Transverse colon (tissue), 4 donors: ENCODE measurements at regions not wholly inside any gene's neighbourhood (a gene's known extent, or its start where the extent isn't known, plus 50 kb on each side); places are given as distances from the start of the nearest gene placed in this dataset.

Experiments
- DNase-seq: peaks from one replicate; pipeline ENCODE4 v3.0.0-alpha.2; 2019
- H3K27ac ChIP-seq, 4 donors: fragments of 200-600 bp; sonication (generic); 2 replicates each; pipeline ENCODE4 v1.5.1; 2016 to 2018; ENCODE audit warnings: inconsistent platforms in 4 of 4
- H3K27me3 ChIP-seq: fragments of 200-600 bp; sonication (generic); 2 replicates; pipeline ENCODE4 v1.5.1; 2017; ENCODE audit warnings: inconsistent platforms
- H3K36me3 ChIP-seq, 4 donors: fragments of 200-600 bp; sonication (generic); 2 replicates each; pipeline ENCODE4 v1.5.1; 2017 to 2019; ENCODE audit warnings: inconsistent platforms in 4 of 4
- H3K4me1 ChIP-seq, 4 donors: fragments of 200-600 bp; sonication (generic); 2 replicates each; pipeline ENCODE4 v1.5.1; 2017 to 2020; ENCODE audit warnings: inconsistent platforms in 4 of 4
- H3K4me3 ChIP-seq, 4 donors: fragments of 200-600 bp; sonication (generic); 1 replicate in 1 of 4; 2 replicates in 3 of 4; pipeline versions ENCODE4 v1.5.1 to v1.6.1; 2017 to 2019; ENCODE audit warnings: inconsistent platforms in 4 of 4
- H3K9me3 ChIP-seq, 2 donors: fragments of 200-600 bp; sonication (generic); 2 replicates each; pipeline ENCODE4 v1.5.1; 2017 to 2019; ENCODE audit warnings: inconsistent platforms in 2 of 2
- EP300 ChIP-seq: sonication (generic); formaldehyde crosslinking; IDR thresholded peaks from one replicate; pipeline ENCODE4 v1.6.1; 2017; ENCODE audit warnings: antibody characterized with exemption, low read depth
- POLR2A ChIP-seq: fragments of 450-650 bp; IDR thresholded peaks from one replicate; pipeline ENCODE4 v1.6.1; 2016; ENCODE audit warnings: antibody characterized with exemption, mild to moderate bottlenecking, moderate library complexity
- POLR2AphosphoS5 ChIP-seq, 3 donors: sonication (generic); formaldehyde crosslinking; IDR thresholded peaks; one replicate each; pipeline ENCODE4 v1.6.1; 2016; ENCODE audit warnings: antibody characterized with exemption in 3 of 3
- WGBS, 2 donors: methylation state at CpG; one replicate each; pipeline ENCODE4 v1.1.5; 2018; ENCODE audit warnings: low coverage in 1 of 2; 5-methylcytosine and 5-hydroxymethylcytosine counted together
- in situ Hi-C, 4 donors: fragments of 200-750 bp; cut with MboI; loops; one replicate each; pipeline versions ENCODE4 v1.15.0 to v1.15.1; 2017; ENCODE audit warnings: low sequenced_read_pairs in 3 of 4, low pct_ligation_motif_present in 1 of 4, low pct_unique_long_range_greater_than_20kb in 1 of 4
- intact Hi-C: fragments of 100-400 bp; cut with DNase I; formaldehyde crosslinking; loops from one replicate; pipeline ENCODE4 v1.15.1; 2023; ENCODE audit warnings: low total_unique reads
- TF ChIP-seq, protein P1 (sequence below), 5 experiments: fragments of 200-600 bp in 3 of 5; fragments of 450-650 bp in 2 of 5; sonication (generic) in 3 of 5; IDR thresholded peaks; 1 replicate in 2 of 5; 2 replicates in 3 of 5; pipeline ENCODE4 v1.5.1; 2016 to 2017; ENCODE audit warnings: antibody characterized with exemption in 5 of 5, inconsistent platforms in 3 of 5, mild to moderate bottlenecking in 2 of 5, moderate library complexity in 1 of 5

DNA sequence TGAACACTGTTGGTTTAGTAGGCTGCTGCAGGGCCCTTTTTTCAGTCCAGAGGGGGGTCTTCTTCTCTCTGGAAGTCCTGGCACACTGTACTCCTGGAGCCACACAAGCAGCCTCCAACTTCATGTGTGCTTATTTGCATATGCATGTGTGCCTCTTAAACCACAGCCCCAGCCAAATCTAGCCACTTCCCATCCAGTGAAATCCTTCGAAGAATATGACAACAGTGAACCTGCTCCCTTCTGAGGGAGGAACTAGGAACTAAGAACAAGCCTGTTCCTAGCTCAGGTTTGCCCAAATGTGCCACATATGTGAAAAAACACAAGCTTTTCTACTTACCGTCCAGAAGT lies 348.5 kb downstream of the FOXO1 start:
- 72 to 80% methylated on average over 2 of the region's 2 CpGs for WGBS, 2 donors
- Histone ChIP-seq H3K27me3 (no peaks in the 10 kb centered on the region), H3K4me1 (no peaks in the 10 kb centered on the region), H3K4me3 (no peak overlapping the region), H3K36me3 (no peaks in the 10 kb centered on the region), H3K9me3 (no peaks in the 10 kb centered on the region), H3K27ac (no peak overlapping the region)
- DNase-seq = no peak
- TF ChIP-seq EP300 (no peak), POLR2AphosphoS5 (IDR thresholded peaks at IDR 0.05) (no peak), POLR2A (no peak)
- TF ChIP-seq, protein P1, sequence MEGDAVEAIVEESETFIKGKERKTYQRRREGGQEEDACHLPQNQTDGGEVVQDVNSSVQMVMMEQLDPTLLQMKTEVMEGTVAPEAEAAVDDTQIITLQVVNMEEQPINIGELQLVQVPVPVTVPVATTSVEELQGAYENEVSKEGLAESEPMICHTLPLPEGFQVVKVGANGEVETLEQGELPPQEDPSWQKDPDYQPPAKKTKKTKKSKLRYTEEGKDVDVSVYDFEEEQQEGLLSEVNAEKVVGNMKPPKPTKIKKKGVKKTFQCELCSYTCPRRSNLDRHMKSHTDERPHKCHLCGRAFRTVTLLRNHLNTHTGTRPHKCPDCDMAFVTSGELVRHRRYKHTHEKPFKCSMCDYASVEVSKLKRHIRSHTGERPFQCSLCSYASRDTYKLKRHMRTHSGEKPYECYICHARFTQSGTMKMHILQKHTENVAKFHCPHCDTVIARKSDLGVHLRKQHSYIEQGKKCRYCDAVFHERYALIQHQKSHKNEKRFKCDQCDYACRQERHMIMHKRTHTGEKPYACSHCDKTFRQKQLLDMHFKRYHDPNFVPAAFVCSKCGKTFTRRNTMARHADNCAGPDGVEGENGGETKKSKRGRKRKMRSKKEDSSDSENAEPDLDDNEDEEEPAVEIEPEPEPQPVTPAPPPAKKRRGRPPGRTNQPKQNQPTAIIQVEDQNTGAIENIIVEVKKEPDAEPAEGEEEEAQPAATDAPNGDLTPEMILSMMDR (IDR thresholded peaks at IDR 0.05) = no peak
- intact Hi-C loops (no loop called here), in situ Hi-C loops (no loop called here)

DNA sequence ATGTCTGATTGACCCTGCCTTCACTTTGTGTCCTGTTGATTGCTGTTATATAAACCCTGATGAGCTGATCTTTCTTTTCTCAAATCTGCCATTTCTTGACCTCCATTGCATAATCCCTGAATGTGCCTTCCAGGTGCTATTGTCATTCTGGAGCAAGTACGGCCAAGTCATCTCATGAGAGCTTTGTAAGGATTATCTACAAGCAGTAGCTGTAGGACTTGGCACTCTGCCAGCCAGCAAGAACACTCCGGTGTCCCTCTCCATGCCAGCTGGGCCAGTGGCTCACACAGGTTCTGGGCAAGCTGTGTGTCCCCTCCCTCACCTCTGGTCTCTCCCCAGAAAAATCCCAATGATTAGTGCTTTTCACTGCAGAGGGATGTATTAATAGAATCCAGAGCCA lies 348.1 kb downstream of the FOXO1 start:
- Histone ChIP-seq H3K27ac (no peak overlapping the region), H3K27me3 (no peaks in the 10 kb centered on the region), H3K9me3 (no peaks in the 10 kb centered on the region), H3K4me1 (no peaks in the 10 kb centered on the region), H3K36me3 (no peaks in the 10 kb centered on the region), H3K4me3 (no peak overlapping the region)
- in situ Hi-C loops = no loop called here
- DNase-seq = peak; percentile 20
- WGBS, 2 donors = 53% methylated on average over 2 of the region's 2 CpGs; no CpG with 5 or more reads in 1 of the 2 donors
- intact Hi-C loops = no loop called here
- TF ChIP-seq EP300 = no peak
- TF ChIP-seq, protein P1 (IDR thresholded peaks at IDR 0.05) = no peak
- TF ChIP-seq POLR2AphosphoS5 (IDR thresholded peaks at IDR 0.05) = no peak
- TF ChIP-seq POLR2A = no peak

DNA sequence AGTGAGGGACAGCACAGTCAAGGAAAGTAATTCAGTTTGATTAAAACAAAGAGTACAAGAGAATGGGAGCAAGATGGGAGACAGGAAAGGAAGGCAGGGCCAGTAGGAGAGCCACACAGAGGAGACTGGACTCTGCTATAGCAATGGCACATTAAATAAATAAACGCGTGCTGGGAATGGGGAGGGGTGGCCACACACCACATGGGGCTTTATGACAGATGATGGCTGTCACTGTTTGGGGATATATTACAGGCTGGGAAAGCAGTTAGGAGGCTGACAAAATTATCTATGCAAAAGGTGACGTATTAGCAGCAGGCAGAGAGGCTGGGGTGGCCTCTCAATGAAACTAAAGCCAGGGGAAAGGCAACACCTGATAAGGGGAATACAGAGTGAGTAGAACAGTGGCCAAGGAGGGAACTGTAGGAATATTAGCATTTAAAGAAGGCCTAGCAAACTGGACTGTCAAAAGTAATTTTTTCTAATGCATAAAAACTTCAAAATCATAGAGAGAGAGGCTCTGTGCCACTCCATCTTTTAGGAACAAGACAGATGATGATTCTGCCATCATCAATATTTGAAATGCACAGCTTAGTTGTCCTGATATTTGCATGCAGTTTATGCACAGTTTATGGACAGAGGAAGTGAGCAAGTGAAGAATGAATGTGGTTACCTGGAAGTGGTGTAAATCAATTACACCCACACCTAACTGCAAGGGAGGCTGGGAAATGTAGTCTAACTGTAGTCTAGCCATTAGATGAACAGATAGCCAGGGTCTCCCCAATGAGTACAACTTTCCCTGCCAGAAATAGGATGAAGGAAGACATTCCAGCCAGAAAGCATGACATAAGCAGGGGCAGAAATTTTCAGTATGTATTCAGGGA lies 346.5 kb downstream of the FOXO1 start:
- H3K9me3 ChIP-seq = no peaks in the 10 kb centered on the region
- in situ Hi-C loops (no loop called here), intact Hi-C loops (no loop called here)
- no peaks in the 10 kb centered on the region for H3K36me3 ChIP-seq
- no peaks in the 10 kb centered on the region for H3K27me3 ChIP-seq
- no peak for DNase-seq
- 78 to 88% methylated on average over 3 of the region's 3 CpGs for WGBS, 2 donors
- H3K4me1 ChIP-seq = no peaks in the 10 kb centered on the region
- TF ChIP-seq POLR2AphosphoS5 (IDR thresholded peaks at IDR 0.05) (no peak), POLR2A (no peak), EP300 (no peak)
- TF ChIP-seq, protein P1 (IDR thresholded peaks at IDR 0.05) = no peak
- no peak overlapping the region for H3K27ac ChIP-seq
- no peak overlapping the region for H3K4me3 ChIP-seq

DNA sequence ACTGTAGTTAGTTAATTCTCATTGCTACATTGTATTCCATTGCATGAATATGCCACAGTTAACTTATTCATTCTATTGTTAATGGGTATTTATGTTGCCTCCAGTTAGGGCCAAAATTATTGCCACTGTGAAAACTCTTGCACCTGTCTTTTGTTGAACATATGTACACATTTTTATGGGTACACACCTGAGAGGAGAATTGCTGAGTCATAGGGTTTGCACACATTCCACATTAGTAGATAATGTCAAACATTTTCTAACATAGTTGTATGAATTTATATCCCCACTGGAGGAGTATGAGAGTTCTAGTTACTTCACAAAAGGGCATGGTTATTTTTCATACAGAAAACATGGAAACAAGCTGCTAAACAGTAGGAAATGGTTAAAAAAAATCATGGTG lies 338.4 kb downstream of the FOXO1 start:
- TF ChIP-seq, protein P1 (IDR thresholded peaks at IDR 0.05) = no peak
- TF ChIP-seq EP300 = no peak
- no peak for TF ChIP-seq POLR2AphosphoS5 (IDR thresholded peaks at IDR 0.05)
- TF ChIP-seq POLR2A = no peak
- H3K27me3 ChIP-seq = no peaks in the 10 kb centered on the region
- in situ Hi-C loops = no loop called here

More for the DNA sequence above, 338.4 kb downstream of the FOXO1 start:
- no peaks in the 10 kb centered on the region for H3K4me1 ChIP-seq
- no peaks in the 10 kb centered on the region for H3K9me3 ChIP-seq
- intact Hi-C loops = no loop called here
- no peak for DNase-seq
- no peaks in the 10 kb centered on the region for H3K36me3 ChIP-seq
- no peak overlapping the region for H3K4me3 ChIP-seq
- no peak overlapping the region for H3K27ac ChIP-seq
